DND-41 (cell line): ENCODE measurements at regions not wholly inside any gene's neighbourhood (a gene's known extent, or its start where the extent isn't known, plus 50 kb on each side); places are given as distances from the start of the nearest gene placed in this dataset.
A peak's percentile ranks its signal among the peaks of the same experiment; 100 is the strongest.

ENCODE experiments used
- ATAC-seq: fragments of 200-7000 bp; cut with Tn5 transposase; 3 replicates; pipeline ENCODE4 v1.9.1; 2021; ENCODE audit warnings: low read depth; ENCODE audit not compliant: insufficient read depth
- DNase-seq: peaks from one replicate; pipeline ENCODE4 v3.0.0-alpha.2; 2020
- H2AFZ ChIP-seq: 2 replicates; pipeline ENCODE4 v1.6.0; 2012; ENCODE audit warnings: low read depth, low read length
- H3K27ac ChIP-seq: 2 replicates; pipeline ENCODE4 v1.5.1; 2012; ENCODE audit warnings: low read length, inconsistent platforms
- H3K27me3 ChIP-seq: fragments of 200-600 bp; sonication (generic); 2 replicates; pipeline ENCODE4 v1.6.0; 2012; ENCODE audit warnings: low read length, mild to moderate bottlenecking, inconsistent platforms; ENCODE audit not compliant: insufficient read depth, poor library complexity
- H3K36me3 ChIP-seq: 2 replicates; pipeline ENCODE4 v1.5.1; 2012; ENCODE audit warnings: low read length, inconsistent platforms; ENCODE audit not compliant: insufficient read depth
- H3K4me1 ChIP-seq: 2 replicates; pipeline ENCODE4 v1.5.1; 2012; ENCODE audit warnings: mild to moderate bottlenecking, low read length; ENCODE audit not compliant: insufficient read depth
- H3K4me2 ChIP-seq: 2 replicates; pipeline ENCODE4 v1.6.0; 2012; ENCODE audit warnings: mild to moderate bottlenecking, moderate library complexity, low read length, inconsistent platforms; ENCODE audit not compliant: insufficient read depth
- H3K4me3 ChIP-seq, 2 experiments: fragments of 200-600 bp in 1 of 2; shearing (Covaris generic) in 1 of 2; 2 replicates each; pipeline ENCODE4 v1.5.1; 2012 to 2016; ENCODE audit warnings: inconsistent platforms in 2 of 2, low read length in 2 of 2, mild to moderate bottlenecking in 2 of 2, low read depth in 1 of 2, moderate library complexity in 1 of 2
- H3K79me2 ChIP-seq: 2 replicates; pipeline ENCODE4 v1.6.0; 2012; ENCODE audit warnings: low read length, inconsistent platforms; ENCODE audit not compliant: insufficient read depth
- H3K9ac ChIP-seq: 2 replicates; pipeline ENCODE4 v1.6.0; 2012; ENCODE audit warnings: low read depth, mild to moderate bottlenecking, inconsistent platforms, low read length, moderate library complexity
- H3K9me3 ChIP-seq: 2 replicates; pipeline ENCODE4 v1.5.1; 2012; ENCODE audit warnings: low read length, moderate library complexity, mild to moderate bottlenecking, inconsistent platforms; ENCODE audit not compliant: insufficient read depth, severe bottlenecking
- H4K20me1 ChIP-seq: 2 replicates; pipeline ENCODE4 v1.6.0; 2012; ENCODE audit warnings: low read length; ENCODE audit not compliant: insufficient read depth
- EZH2 ChIP-seq: IDR thresholded peaks from 3 replicates; pipeline ENCODE4 v1.6.1; 2012; ENCODE audit warnings: borderline replicate concordance, low read depth, mild to moderate bottlenecking, moderate library complexity, low read length, inconsistent platforms; ENCODE audit not compliant: severe bottlenecking
- TF ChIP-seq, protein P1 (sequence below): IDR thresholded peaks from 2 replicates; pipeline ENCODE4 v1.5.1; 2012; ENCODE audit warnings: borderline replicate concordance, low read length, moderate library complexity, mild to moderate bottlenecking; ENCODE audit not compliant: poor library complexity, severe bottlenecking; ENCODE audit errors: extremely low read depth

DNA sequence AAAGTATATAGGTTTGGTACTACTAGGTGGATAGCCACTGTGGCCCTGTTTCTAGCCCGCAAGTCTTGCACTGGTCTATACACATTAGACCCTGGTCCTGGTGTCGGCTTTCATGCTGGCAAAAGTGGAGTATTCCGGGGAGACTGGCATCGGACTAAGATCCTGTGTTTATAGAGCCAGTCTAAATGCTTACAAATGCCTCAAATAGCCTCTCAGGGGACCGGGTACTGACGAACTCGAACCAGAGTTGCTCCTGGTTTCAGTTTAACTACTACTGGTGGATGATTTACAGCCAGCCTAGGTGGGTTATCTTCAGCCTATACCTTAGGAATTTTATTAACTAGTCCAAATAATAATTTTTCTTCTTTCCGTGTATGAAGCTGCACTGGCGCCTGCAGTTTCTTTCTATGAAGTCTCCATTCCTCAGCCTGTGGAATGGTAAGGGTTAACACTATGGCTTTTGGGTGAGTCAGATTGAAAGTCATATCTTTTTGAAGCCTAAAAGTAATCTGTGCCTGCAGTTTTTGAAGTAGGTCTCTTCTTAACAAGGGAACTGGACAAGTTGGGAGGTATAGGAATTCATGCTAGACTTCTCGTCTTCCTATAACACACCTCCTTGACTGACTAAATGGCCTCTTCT is 51.3 kb downstream of the OR10H4 start:
- no peaks in the 10 kb centered on the region for H4K20me1 ChIP-seq
- no peak overlapping the region for H2AFZ ChIP-seq
- TF ChIP-seq EZH2: no peak
- TF ChIP-seq, protein P1, sequence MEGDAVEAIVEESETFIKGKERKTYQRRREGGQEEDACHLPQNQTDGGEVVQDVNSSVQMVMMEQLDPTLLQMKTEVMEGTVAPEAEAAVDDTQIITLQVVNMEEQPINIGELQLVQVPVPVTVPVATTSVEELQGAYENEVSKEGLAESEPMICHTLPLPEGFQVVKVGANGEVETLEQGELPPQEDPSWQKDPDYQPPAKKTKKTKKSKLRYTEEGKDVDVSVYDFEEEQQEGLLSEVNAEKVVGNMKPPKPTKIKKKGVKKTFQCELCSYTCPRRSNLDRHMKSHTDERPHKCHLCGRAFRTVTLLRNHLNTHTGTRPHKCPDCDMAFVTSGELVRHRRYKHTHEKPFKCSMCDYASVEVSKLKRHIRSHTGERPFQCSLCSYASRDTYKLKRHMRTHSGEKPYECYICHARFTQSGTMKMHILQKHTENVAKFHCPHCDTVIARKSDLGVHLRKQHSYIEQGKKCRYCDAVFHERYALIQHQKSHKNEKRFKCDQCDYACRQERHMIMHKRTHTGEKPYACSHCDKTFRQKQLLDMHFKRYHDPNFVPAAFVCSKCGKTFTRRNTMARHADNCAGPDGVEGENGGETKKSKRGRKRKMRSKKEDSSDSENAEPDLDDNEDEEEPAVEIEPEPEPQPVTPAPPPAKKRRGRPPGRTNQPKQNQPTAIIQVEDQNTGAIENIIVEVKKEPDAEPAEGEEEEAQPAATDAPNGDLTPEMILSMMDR: no peak
- no peaks in the 10 kb centered on the region for H3K36me3 ChIP-seq
- no peaks in the 10 kb centered on the region for H3K79me2 ChIP-seq
- H3K9ac ChIP-seq: no peak overlapping the region
- H3K27ac ChIP-seq: no peak overlapping the region
- no peak overlapping the region for H3K4me2 ChIP-seq
- peaks cover 7% of the 10 kb centered on the region for H3K4me1 ChIP-seq
- no peaks in the 10 kb centered on the region for H3K27me3 ChIP-seq
- ATAC-seq (no peak), DNase-seq (no peak)
- H3K4me3 ChIP-seq: no peak overlapping the region
- no peaks in the 10 kb centered on the region for H3K9me3 ChIP-seq

DNA sequence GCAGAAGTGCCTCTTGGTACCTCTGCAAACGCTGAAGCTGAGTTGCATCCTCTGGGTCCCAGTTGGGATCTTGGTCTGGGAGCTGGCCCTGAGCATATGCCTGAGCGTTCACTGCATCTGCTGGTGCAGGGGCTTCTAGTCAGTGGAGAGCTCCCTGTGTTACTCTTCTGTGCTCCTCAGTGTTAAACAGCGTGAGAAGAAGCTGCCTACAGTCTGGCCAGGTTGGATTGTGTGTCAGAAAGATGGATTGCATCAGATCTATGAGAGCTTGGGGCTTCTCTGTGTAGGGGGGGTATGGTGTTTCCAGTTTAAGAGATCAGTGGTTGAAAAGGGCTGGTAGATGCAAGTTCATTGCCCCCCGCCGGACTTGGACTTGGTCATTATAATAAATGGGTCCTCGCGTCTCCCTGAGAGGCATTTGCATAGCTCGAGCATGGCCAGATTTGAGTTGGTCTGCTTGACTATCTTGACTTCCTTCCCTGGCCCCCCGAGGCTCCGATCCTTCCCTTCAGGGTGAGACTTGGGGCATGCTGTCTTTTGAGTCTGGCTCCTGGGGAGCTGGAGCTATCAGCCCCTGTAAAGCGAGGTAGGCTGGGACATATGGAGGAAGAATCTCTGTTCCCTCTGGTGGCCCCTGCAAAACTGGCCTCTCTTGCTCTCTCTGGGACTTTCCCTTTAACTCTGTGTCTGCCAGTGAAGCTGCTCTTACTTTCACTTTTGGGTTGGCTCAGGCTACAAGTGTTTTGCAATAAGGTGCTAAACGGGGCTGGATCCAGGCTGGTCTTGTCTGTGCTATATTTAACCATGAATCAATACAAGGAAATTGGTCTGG is 52.9 kb downstream of the OR10H4 start:
- DNase-seq: peak; percentile 53
- H3K4me3 ChIP-seq: no peak overlapping the region
- H3K4me1 ChIP-seq: peaks cover 7% of the 10 kb centered on the region
- no peaks in the 10 kb centered on the region for H3K9me3 ChIP-seq
- H3K9ac ChIP-seq: no peak overlapping the region; the same call in 1 of the 2 replicates
- no peaks in the 10 kb centered on the region for H3K79me2 ChIP-seq
- no peaks in the 10 kb centered on the region for H4K20me1 ChIP-seq
- H3K4me2 ChIP-seq: peak overlapping the region; percentile 42
- peak; percentile 95 for ATAC-seq
- H3K36me3 ChIP-seq: no peaks in the 10 kb centered on the region
- H2AFZ ChIP-seq: peak overlapping the region; percentile 55; the same call in 1 of the 2 replicates
- TF ChIP-seq EZH2: no peak
- TF ChIP-seq, protein P1: no peak
- H3K27me3 ChIP-seq: no peaks in the 10 kb centered on the region
- no peak overlapping the region for H3K27ac ChIP-seq

DNA sequence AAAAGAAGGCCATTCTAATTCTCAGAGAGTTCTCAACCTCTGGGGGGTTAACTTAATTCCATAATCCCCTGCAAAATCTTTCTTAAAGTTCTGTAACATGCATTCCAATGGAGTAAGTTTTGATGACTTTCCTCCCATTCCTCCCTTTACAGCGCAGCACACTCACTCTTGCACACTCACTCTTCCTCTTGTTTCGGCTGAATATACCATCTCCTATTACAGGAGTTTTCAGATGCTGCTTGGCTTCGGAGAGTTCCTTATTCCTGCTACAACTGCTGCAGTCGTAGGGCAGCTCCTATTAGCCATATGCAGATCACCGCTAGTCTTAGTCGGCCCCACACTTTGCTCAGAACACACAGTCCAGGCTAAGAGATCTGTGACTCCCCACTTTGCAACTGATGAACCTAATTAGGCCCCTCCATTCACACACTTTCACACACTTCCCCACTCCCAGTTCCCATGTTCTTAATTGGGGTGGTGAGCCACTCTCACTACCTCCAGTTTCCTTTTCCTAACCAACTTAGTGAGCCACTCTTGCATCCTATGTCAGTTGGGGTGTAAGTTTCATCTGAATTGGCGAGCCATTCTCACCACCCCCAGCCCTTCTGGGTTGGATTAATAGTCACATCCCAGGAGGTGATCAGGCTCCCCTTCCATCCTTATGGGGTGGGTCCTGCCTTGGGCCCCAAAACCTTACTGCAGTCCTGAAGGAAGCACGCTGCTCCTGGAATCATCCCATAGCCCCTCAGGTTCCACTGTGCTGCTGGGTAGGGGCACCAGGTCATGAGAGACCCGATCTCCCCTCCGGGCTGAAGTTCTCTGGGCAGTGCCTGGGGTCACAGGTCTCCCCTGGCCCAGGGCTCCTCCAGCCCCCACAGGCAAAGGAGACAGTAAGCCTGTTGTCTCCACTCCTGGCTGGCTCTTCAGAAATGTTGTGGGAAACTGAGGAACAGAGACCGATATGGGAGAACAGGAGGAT is 53.9 kb downstream of the OR10H4 start:
- ATAC-seq: no peak
- H3K4me2 ChIP-seq: peak overlapping the region; percentile 42
- no peaks in the 10 kb centered on the region for H3K27me3 ChIP-seq
- no peaks in the 10 kb centered on the region for H3K9me3 ChIP-seq
- no peaks in the 10 kb centered on the region for H3K79me2 ChIP-seq
- DNase-seq: no peak
- H3K4me3 ChIP-seq: no peak overlapping the region
- H4K20me1 ChIP-seq: no peaks in the 10 kb centered on the region
- H3K9ac ChIP-seq: no peak overlapping the region; the same call in 1 of the 2 replicates
- no peaks in the 10 kb centered on the region for H3K36me3 ChIP-seq
- TF ChIP-seq, protein P1: no peak
- no peak for TF ChIP-seq EZH2
- peaks cover 7% of the 10 kb centered on the region for H3K4me1 ChIP-seq
- H2AFZ ChIP-seq: peak overlapping the region; percentile 55
- H3K27ac ChIP-seq: no peak overlapping the region
